ENCODE measurements at regions not wholly inside any gene's neighbourhood (a gene's known extent, or its start where the extent isn't known, plus 50 kb on each side); places are given as distances from the start of the nearest gene placed in this dataset.

- no peaks in the 10 kb centered on the region for H3K27me3 Mint-ChIP-seq (ENCODE audit: low read depth)
- no peak overlapping the region for H3K4me3 Mint-ChIP-seq
- no peak overlapping the region for H2BK120ac ChIP-seq (ENCODE audit: low read depth, low read length, poor library complexity, severe bottlenecking)
- no peak overlapping the region for H4K91ac ChIP-seq (ENCODE audit: insufficient read length, low read depth, low read length)
- no peak overlapping the region for H3K9ac ChIP-seq (ENCODE audit: extremely low read depth, insufficient read length, low read length)
- H2BK12ac ChIP-seq (ENCODE audit: insufficient read length, low read depth, low read length): no peak overlapping the region
- H3K4me2 ChIP-seq (ENCODE audit: insufficient read depth, insufficient read length, low read length): no peak overlapping the region
- H4K5ac ChIP-seq (ENCODE audit: insufficient read length, low read depth, low read length): no peak overlapping the region
- no peak overlapping the region for H3T11ph ChIP-seq (ENCODE audit: low read length)
- H2AFZ ChIP-seq (ENCODE audit: low read length): no peak overlapping the region
- WGBS (ENCODE audit: extremely low coverage, insufficient read length, low lambda C conversion rate): no CpG with 5 or more reads among the region's 3 CpGs
- DNase-seq: peak; percentile 67
- H3K9me3 ChIP-seq (ENCODE audit: control insufficient read depth, low read depth, low read length): no peaks in the 10 kb centered on the region
- no peak overlapping the region for H3K23ac ChIP-seq (ENCODE audit: insufficient read length, low read depth, low read length)
- no peaks in the 10 kb centered on the region for H3K9me3 Mint-ChIP-seq
- peaks cover 25 to 27% of the 10 kb centered on the region in 2 experiments for H3K4me1 Mint-ChIP-seq
- H3K79me2 ChIP-seq (ENCODE audit: insufficient read depth, low read length): no peaks in the 10 kb centered on the region
- H3K18ac ChIP-seq (ENCODE audit: insufficient read length, low read depth, low read length): no peak overlapping the region
- no peak overlapping the region for H2BK15ac ChIP-seq (ENCODE audit: low read depth, low read length)
- no peak overlapping the region for H4K8ac ChIP-seq (replicated peaks; ENCODE audit: insufficient read length, low read depth, low read length)
- H3K4ac ChIP-seq (ENCODE audit: low read depth, low read length): no peak overlapping the region
- H2BK5ac ChIP-seq (ENCODE audit: insufficient read length, low read length): no peak overlapping the region
- TF ChIP-seq, protein P1, sequence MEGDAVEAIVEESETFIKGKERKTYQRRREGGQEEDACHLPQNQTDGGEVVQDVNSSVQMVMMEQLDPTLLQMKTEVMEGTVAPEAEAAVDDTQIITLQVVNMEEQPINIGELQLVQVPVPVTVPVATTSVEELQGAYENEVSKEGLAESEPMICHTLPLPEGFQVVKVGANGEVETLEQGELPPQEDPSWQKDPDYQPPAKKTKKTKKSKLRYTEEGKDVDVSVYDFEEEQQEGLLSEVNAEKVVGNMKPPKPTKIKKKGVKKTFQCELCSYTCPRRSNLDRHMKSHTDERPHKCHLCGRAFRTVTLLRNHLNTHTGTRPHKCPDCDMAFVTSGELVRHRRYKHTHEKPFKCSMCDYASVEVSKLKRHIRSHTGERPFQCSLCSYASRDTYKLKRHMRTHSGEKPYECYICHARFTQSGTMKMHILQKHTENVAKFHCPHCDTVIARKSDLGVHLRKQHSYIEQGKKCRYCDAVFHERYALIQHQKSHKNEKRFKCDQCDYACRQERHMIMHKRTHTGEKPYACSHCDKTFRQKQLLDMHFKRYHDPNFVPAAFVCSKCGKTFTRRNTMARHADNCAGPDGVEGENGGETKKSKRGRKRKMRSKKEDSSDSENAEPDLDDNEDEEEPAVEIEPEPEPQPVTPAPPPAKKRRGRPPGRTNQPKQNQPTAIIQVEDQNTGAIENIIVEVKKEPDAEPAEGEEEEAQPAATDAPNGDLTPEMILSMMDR (conservative IDR thresholded peaks at IDR 0.05): no peak
- no peaks in the 10 kb centered on the region for H3K36me3 Mint-ChIP-seq (ENCODE audit: insufficient read depth in 1 of 3, low read depth in 3 of 3)
- H3K27me3 ChIP-seq (ENCODE audit: insufficient read depth, low read length): no peaks in the 10 kb centered on the region
- no peak overlapping the region for H2AK5ac ChIP-seq (ENCODE audit: insufficient read length, low read length)
- H3K27ac Mint-ChIP-seq: no peak overlapping the region
- no peak overlapping the region for H3K14ac ChIP-seq (ENCODE audit: insufficient read depth, low read length)
- H3K56ac ChIP-seq (ENCODE audit: insufficient read length, low read depth, low read length): no peak overlapping the region
- no peaks in the 10 kb centered on the region for H4K20me1 ChIP-seq (ENCODE audit: control insufficient read depth, insufficient read depth, insufficient read length)
- H3K23me2 ChIP-seq (ENCODE audit: insufficient read length, low read depth, low read length, poor library complexity, severe bottlenecking): no peaks in the 10 kb centered on the region
- H3K79me1 ChIP-seq (ENCODE audit: insufficient read depth, low read depth, low read length, poor library complexity, severe bottlenecking): no peaks in the 10 kb centered on the region
- H2BK20ac ChIP-seq (ENCODE audit: low read depth, low read length, poor library complexity, severe bottlenecking): no peak overlapping the region
- H3K27ac ChIP-seq (ENCODE audit: insufficient read length, low read depth, low read length): no peak overlapping the region
- H3K4me1 ChIP-seq (ENCODE audit: insufficient read depth, low read length): no peaks in the 10 kb centered on the region; the same call in 1 of the 2 replicates
These were observed 114.0 kb downstream of the PCDH10 start for GRCh38 chr4:133263104-133263503.

Measured in H9 (cell line).